ENCODE measurements at regions not wholly inside any gene's neighbourhood (a gene's known extent, or its start where the extent isn't known, plus 50 kb on each side); places are given as distances from the start of the nearest gene placed in this dataset.

DNA sequence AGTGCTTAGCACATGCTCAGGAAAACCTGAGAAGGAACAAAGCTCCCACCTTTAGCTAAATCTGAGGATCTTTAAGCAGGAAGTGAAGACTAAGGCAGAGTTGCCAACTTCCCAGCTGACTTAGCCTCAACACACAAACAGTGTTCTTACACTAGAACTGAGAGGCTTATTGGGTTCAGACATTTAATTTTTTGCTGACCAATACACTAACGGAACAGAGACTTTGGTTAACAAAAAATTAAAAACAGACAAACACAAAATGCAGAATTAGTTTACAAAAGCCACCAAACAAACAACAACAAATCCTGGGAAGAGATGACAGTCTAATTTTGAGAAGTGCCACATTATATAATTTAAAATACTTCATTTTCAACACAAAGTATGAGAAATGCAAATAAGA is 1123.7 kb upstream of the ATXN7L3B start:
- TF ChIP-seq, protein P1, sequence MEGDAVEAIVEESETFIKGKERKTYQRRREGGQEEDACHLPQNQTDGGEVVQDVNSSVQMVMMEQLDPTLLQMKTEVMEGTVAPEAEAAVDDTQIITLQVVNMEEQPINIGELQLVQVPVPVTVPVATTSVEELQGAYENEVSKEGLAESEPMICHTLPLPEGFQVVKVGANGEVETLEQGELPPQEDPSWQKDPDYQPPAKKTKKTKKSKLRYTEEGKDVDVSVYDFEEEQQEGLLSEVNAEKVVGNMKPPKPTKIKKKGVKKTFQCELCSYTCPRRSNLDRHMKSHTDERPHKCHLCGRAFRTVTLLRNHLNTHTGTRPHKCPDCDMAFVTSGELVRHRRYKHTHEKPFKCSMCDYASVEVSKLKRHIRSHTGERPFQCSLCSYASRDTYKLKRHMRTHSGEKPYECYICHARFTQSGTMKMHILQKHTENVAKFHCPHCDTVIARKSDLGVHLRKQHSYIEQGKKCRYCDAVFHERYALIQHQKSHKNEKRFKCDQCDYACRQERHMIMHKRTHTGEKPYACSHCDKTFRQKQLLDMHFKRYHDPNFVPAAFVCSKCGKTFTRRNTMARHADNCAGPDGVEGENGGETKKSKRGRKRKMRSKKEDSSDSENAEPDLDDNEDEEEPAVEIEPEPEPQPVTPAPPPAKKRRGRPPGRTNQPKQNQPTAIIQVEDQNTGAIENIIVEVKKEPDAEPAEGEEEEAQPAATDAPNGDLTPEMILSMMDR (IDR thresholded peaks at IDR 0.05): no peak
- TF ChIP-seq POLR2A (IDR thresholded peaks at IDR 0.05): no peak
- no peak for TF ChIP-seq EP300 (IDR thresholded peaks at IDR 0.05)

Measured in suprapubic skin (tissue), 3 donors.